Esophagus mucosa (tissue), 1 donor: ENCODE measurements at regions not wholly inside any gene's neighbourhood (a gene's known extent, or its start where the extent isn't known, plus 50 kb on each side); places are given as distances from the start of the nearest gene placed in this dataset.
"Not testable (repeated sequence)": the region's sequence is repeated elsewhere in the genome, so short reads cannot be mapped to it uniquely, and the experiment has no call there.

Experiments
- ATAC-seq: fragments of 200-7000 bp; cut with Tn5 transposase; one replicate; pipeline ENCODE4 v1.9.1; 2020
- donor health status: DM: yes; HTN: yes; CAD: no.

- no peak for ATAC-seq
Measured at GRCh38 chr7:4438723-4439245, 243.3 kb upstream of the FOXK1 start.

- no peak for ATAC-seq
Measured at GRCh38 chr7:4439444-4439843, 242.7 kb upstream of the FOXK1 start.

DNA sequence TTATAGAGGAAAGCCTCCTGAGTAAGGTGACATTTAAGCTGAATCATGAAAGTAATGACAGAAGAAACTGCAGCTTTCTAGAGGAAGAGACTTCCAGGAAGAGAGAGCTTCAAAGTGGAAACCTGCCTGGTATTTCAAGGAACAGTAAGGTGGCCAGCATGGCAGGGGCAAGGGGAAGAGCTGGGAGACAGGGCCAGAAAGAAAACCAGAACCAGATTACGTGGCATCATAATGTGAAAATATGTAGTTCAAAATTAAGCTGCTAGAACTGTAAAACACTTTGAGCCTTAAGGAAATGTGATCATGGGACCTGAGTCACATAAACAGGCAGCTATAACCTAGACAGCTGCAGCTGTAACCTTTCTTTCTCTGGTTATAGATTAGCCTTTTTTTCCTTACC, 238.0 kb upstream of the FOXK1 start:
- no peak for ATAC-seq

DNA sequence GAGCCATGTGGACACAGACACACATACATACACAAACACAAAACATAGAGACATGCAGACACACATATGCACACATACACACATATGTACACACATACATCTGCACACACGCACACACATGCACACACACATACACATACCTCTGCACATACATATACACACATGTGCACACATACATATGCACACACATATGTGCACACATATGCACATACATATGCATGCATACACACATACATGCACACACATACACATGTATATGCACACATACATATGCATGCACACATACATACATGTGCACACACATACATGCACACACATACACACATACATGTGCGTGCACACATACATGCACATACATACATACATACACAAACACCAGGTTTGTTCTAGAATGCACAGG, 236.3 kb upstream of the FOXK1 start:
- no peak for ATAC-seq

GRCh38 chr7:4449263-4449662, 232.8 kb upstream of the FOXK1 start:
- ATAC-seq, result no peak

DNA sequence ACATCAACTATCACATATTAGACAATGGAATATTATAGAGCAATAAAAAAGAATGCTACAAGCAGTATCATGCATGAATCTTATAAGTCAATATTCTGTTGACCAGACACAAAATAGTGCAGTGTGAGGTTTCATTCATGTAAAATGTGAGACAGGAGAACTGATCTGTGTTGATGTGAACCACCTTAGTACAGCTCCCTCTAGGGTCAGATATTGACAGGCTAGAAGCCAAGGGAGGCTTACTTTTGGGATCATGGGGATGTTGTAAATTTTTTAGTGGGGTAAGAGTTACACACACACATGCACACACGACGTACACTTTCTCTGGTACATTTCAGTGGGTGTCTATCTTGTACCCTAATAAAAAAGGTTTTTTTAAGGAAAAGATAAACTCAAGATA, 231.6 kb upstream of the FOXK1 start:
- no peak for ATAC-seq

DNA sequence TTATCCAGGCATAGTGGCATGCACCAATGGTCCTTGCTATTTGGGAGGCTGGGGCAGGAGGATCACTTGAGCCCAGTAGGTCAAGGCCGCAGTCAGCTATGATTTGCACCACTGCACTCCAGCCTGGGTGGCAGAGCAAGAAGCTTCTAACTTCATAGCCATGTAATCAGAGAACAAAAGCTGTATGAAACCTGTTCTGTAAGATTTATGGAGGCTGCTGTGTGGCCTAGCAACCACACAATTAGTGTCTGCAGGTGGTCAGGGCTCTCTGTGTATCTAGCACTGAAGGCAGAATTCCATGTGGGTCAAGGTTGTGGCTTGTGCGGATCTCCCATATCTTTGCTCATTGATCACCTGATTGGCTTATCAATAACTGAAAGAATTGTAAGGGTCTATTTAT, 221.5 kb upstream of the FOXK1 start:
- ATAC-seq, result no peak

DNA sequence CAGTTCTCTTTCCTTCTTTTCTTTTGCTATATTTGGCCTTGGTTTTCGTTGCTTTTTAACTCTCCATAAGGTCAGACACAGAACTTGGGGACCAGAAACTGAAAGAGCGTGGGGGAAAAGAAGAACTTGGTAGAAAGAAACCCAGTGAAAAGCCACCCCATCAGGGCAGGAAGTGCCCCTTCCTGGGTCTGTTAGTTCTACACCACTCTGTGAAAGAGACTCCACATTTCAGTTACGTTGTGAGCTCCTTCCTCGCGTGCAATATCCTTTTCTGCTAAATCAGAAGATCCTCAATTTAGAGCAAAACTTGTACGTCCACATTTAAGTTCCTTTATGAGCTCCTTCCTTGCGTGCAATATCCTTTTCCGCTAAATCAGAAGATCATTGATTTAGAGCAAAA, 220.6 kb upstream of the FOXK1 start:
- no peak for ATAC-seq

- no peak for ATAC-seq
Measured at GRCh38 chr7:4468320-4469102, 213.6 kb upstream of the FOXK1 start.

GRCh38 chr7:4470246-4470645, 211.8 kb upstream of the FOXK1 start:
- no peak for ATAC-seq

GRCh38 chr7:4472728-4473127, 209.4 kb upstream of the FOXK1 start:
- ATAC-seq, result no peak

- peak; percentile 37 for ATAC-seq
Measured at GRCh38 chr7:4479367-4480039, 202.6 kb upstream of the FOXK1 start.

GRCh38 chr7:4480131-4480530, 202.0 kb upstream of the FOXK1 start:
- not testable (repeated sequence) for ATAC-seq

- no peak for ATAC-seq
Measured at GRCh38 chr7:4483851-4484250, 198.2 kb upstream of the FOXK1 start.

GRCh38 chr7:4484545-4484944, 197.6 kb upstream of the FOXK1 start:
- no peak for ATAC-seq

GRCh38 chr7:4486907-4487306, 195.2 kb upstream of the FOXK1 start:
- peak; percentile 28 for ATAC-seq

GRCh38 chr7:4496911-4497310, 185.2 kb upstream of the FOXK1 start:
- not testable (repeated sequence) for ATAC-seq

DNA sequence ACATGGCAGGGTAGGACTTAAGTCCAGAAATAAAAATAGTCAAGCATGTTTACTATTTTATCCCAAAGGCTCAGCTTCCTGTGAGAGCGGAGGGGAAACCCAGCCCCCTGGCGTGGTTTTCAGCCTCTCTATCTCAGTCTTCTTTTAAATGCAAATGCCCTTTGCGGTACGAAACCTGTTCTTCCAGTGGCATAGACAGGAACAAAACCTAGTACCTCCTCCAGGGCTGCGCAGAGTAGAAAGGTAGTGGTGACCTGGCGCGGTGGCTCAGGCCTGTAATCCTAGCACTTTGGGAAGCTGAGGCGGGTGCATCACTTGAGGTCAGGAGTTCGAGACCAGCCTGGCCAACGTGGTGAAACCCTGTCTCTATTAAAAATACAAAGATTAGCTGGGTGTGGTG, 181.3 kb upstream of the FOXK1 start:
- no peak for ATAC-seq

DNA sequence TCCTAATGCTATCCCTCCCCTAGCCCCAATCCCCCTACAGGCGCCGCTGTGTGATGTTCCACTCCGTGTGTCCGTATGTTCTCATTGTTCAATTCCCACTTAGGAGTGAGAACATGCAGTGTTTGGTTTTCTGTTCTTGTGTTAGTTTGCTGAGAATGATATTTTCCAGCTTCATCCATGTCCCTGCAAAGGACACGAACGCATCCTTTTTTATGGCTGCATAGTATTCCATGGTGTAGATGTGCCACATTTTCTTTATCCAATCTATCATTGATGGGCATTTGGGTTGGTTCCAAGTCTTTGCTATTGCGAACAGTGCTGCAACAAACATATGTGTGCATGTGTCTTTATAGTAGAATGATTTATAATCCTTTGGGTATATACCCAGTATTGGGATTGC, 174.2 kb upstream of the FOXK1 start:
- not testable (repeated sequence) for ATAC-seq

- no peak for ATAC-seq
Measured at GRCh38 chr7:4513450-4513849, 168.6 kb upstream of the FOXK1 start.

GRCh38 chr7:4519819-4520520, 162.1 kb upstream of the FOXK1 start:
- ATAC-seq, result peak; percentile 56

DNA sequence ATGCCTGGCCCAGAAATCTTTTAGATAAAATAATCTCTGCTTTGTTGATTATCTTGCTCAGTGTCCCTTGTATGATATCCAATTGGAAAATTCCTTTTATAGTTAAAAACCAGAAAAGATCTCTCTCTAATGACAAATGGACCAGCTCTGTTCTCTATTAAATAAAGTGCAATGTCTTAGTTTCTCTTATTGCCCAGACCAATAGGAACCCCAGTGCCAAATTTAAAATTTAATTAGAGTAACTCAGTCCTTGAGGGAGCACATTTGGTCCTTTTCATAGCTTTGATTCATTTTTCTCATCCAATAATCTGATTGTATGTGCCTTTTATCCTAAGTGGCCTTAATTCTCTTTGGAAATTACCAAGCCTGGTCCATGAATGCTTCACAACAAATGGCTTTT, 158.9 kb upstream of the FOXK1 start:
- ATAC-seq, result no peak

- no peak for ATAC-seq
Measured at GRCh38 chr7:4523873-4524272, 158.2 kb upstream of the FOXK1 start.

- no peak for ATAC-seq
Measured at GRCh38 chr7:4525884-4526283, 156.2 kb upstream of the FOXK1 start.
